ENCODE measurements at regions not wholly inside any gene's neighbourhood (a gene's known extent, or its start where the extent isn't known, plus 50 kb on each side); places are given as distances from the start of the nearest gene placed in this dataset.

- no peak for DNase-seq (ENCODE audit: low spot score)
Observed at GRCh38 chr14:66365388-66365787, 120.8 kb upstream of the CCDC196 start.

GRCh38 chr14:66369157-66369697, 116.9 kb upstream of the CCDC196 start:
- DNase-seq (ENCODE audit: low spot score), result no peak

- DNase-seq (ENCODE audit: low spot score), result no peak
Observed at GRCh38 chr14:66371776-66372175, 114.4 kb upstream of the CCDC196 start.

- no peak for DNase-seq (ENCODE audit: low spot score)
Observed at GRCh38 chr14:66375046-66375964, 110.9 kb upstream of the CCDC196 start.

- no peak for DNase-seq (ENCODE audit: low spot score)
Observed at GRCh38 chr14:66377574-66377973, 108.6 kb upstream of the CCDC196 start.

- DNase-seq (ENCODE audit: low spot score), result no peak
Observed at GRCh38 chr14:66378712-66379505, 107.3 kb upstream of the CCDC196 start.

- no peak for DNase-seq (ENCODE audit: low spot score)
Observed at GRCh38 chr14:66380143-66380542, 106.0 kb upstream of the CCDC196 start.

- no peak for DNase-seq (ENCODE audit: low spot score)
Observed at GRCh38 chr14:66381755-66382154, 104.4 kb upstream of the CCDC196 start.

GRCh38 chr14:66383257-66383656, 102.9 kb upstream of the CCDC196 start:
- DNase-seq (ENCODE audit: low spot score), result no peak

- DNase-seq (ENCODE audit: low spot score), result peak; percentile 9
Observed at GRCh38 chr14:66383771-66384170, 102.4 kb upstream of the CCDC196 start.

GRCh38 chr14:66388516-66388915, 97.7 kb upstream of the CCDC196 start:
- no peak for DNase-seq (ENCODE audit: low spot score)

- no peak for DNase-seq (ENCODE audit: low spot score)
Observed at GRCh38 chr14:66389481-66389880, 96.7 kb upstream of the CCDC196 start.

GRCh38 chr14:66395300-66395699, 90.9 kb upstream of the CCDC196 start:
- DNase-seq (ENCODE audit: low spot score), result peak; percentile 58

- DNase-seq (ENCODE audit: low spot score), result no peak
Observed at GRCh38 chr14:66396164-66396563, 90.0 kb upstream of the CCDC196 start.

- no peak for DNase-seq (ENCODE audit: low spot score)
Observed at GRCh38 chr14:66398437-66398836, 87.7 kb upstream of the CCDC196 start.

- DNase-seq (ENCODE audit: low spot score), result no peak
Observed at GRCh38 chr14:66401449-66402095, 84.6 kb upstream of the CCDC196 start.

- peak; percentile 32 for DNase-seq (ENCODE audit: low spot score)
Observed at GRCh38 chr14:66403183-66403582, 83.0 kb upstream of the CCDC196 start.

GRCh38 chr14:66404051-66404545, 82.1 kb upstream of the CCDC196 start:
- DNase-seq (ENCODE audit: low spot score), result no peak

- no peak for DNase-seq (ENCODE audit: low spot score)
Observed at GRCh38 chr14:66405158-66405557, 81.0 kb upstream of the CCDC196 start.

GRCh38 chr14:66413901-66414300, 72.3 kb upstream of the CCDC196 start:
- no peak for DNase-seq (ENCODE audit: low spot score)

- DNase-seq (ENCODE audit: low spot score), result no peak
Observed at GRCh38 chr14:66414511-66414910, 71.7 kb upstream of the CCDC196 start.
